WTC11 (cell line): ENCODE measurements at regions not wholly inside any gene's neighbourhood (a gene's known extent, or its start where the extent isn't known, plus 50 kb on each side); places are given as distances from the start of the nearest gene placed in this dataset.

Experiments used
- CTCF ChIP-seq: fragments of 200-600 bp; IDR thresholded peaks from 2 replicates; pipeline ENCODE4 v1.8.0; 2022; ENCODE audit warnings: antibody characterized with exemption
- E2F5 ChIP-seq: sonication (generic); formaldehyde crosslinking; IDR thresholded peaks from 2 replicates; pipeline ENCODE4 v1.8.1; 2022; ENCODE audit warnings: mild to moderate bottlenecking, moderate library complexity, missing genetic modification reagents
- FOXP4 ChIP-seq: sonication (generic); formaldehyde crosslinking; IDR thresholded peaks from 2 replicates; pipeline ENCODE4 v1.8.0; 2022; ENCODE audit warnings: mild to moderate bottlenecking, missing genetic modification reagents
- IRF2 ChIP-seq: sonication (generic); formaldehyde crosslinking; IDR thresholded peaks from 2 replicates; pipeline ENCODE4 v1.8.0; 2022; ENCODE audit warnings: low read depth, missing genetic modification reagents, borderline replicate concordance
- MLX ChIP-seq: sonication (generic); formaldehyde crosslinking; IDR thresholded peaks from 2 replicates; pipeline ENCODE4 v1.8.1; 2023; ENCODE audit warnings: mild to moderate bottlenecking, missing genetic modification reagents, moderate library complexity
- NFE2L1 ChIP-seq: sonication (generic); formaldehyde crosslinking; IDR thresholded peaks from 2 replicates; pipeline ENCODE4 v1.8.1; 2023; ENCODE audit warnings: missing genetic modification reagents
- SP1 ChIP-seq: sonication (generic); formaldehyde crosslinking; conservative IDR thresholded peaks from 2 replicates; pipeline ENCODE4 v1.8.1; 2022; ENCODE audit warnings: missing genetic modification reagents
- USF1 ChIP-seq: sonication (generic); formaldehyde crosslinking; IDR thresholded peaks from 2 replicates; pipeline ENCODE4 v1.8.0; 2022; ENCODE audit warnings: mild to moderate bottlenecking, missing genetic modification reagents
- USF2 ChIP-seq: sonication (generic); formaldehyde crosslinking; IDR thresholded peaks from 2 replicates; pipeline ENCODE4 v1.8.1; 2023; ENCODE audit warnings: mild to moderate bottlenecking, missing genetic modification reagents, moderate library complexity
- ZNF416 ChIP-seq: fragments of 250-450 bp; sonication (Bioruptor Pico); IDR thresholded peaks from 2 replicates; pipeline ENCODE4 v1.9.0; 2021; ENCODE audit warnings: mild to moderate bottlenecking, inconsistent platforms
- ZNF423 ChIP-seq: fragments of 250-450 bp; sonication (Bioruptor Pico); IDR thresholded peaks from 2 replicates; pipeline ENCODE4 v2.1.2; 2022; ENCODE audit warnings: mild to moderate bottlenecking, moderate library complexity

GRCh38 chr7:32219416-32219815 is 149.2 kb upstream of the PDE1C start:
- TF ChIP-seq MLX (CRISPR knock-in tag), result no peak
- no peak for TF ChIP-seq NFE2L1 (CRISPR knock-in tag)
- TF ChIP-seq CTCF, result no peak
- TF ChIP-seq ZNF416 (CRISPR knock-in tag), result no peak
- no peak for TF ChIP-seq IRF2 (CRISPR knock-in tag)
- no peak for TF ChIP-seq ZNF423
- no peak for TF ChIP-seq E2F5 (CRISPR knock-in tag)
- no peak for TF ChIP-seq USF2 (CRISPR knock-in tag)
- TF ChIP-seq USF1, result no peak
- no peak for TF ChIP-seq FOXP4 (CRISPR knock-in tag)
- no peak for TF ChIP-seq SP1 (CRISPR knock-in tag)
